ENCODE measurements at regions not wholly inside any gene's neighbourhood (a gene's known extent, or its start where the extent isn't known, plus 50 kb on each side); places are given as distances from the start of the nearest gene placed in this dataset.

- TF ChIP-seq CTCF (IDR thresholded peaks at IDR 0.05) (no peak), POLR2A (IDR thresholded peaks at IDR 0.05) (no peak)
Observed at GRCh38 chr15:31858026-31858425, 172.3 kb upstream of the CHRNA7 start.

Data from testis (tissue), 2 donors.